GM12878 (cell line): ENCODE measurements at regions not wholly inside any gene's neighbourhood (a gene's known extent, or its start where the extent isn't known, plus 50 kb on each side); places are given as distances from the start of the nearest gene placed in this dataset.

Experiments used
- ATAC-seq: fragments of 200-7000 bp; cut with Tn5 transposase; 3 replicates; pipeline ENCODE4 v1.9.1; 2020; ENCODE audit warnings: mild to moderate bottlenecking, moderate library complexity
- BruUV-seq: library from RNA; stranded (reverse); fragments of 400-500 nt; replicated peaks from 2 replicates; lab custom pipeline; 2021; lab: Mats Ljungman, UMichigan
- CTCF ChIA-PET: fragments of 300-600 bp; sonication (Branson Sonifier 250); formaldehyde crosslinking; extraction: SDS; loops from one replicate; lab custom pipeline; 2021; ENCODE audit warnings: inconsistent platforms; lab: Yijun Ruan, JAX
- POLR2A ChIA-PET: fragments of 350-600 bp; formaldehyde crosslinking; extraction: SDS; loops from one replicate; lab custom pipeline; 2021; ENCODE audit warnings: inconsistent platforms; lab: Charles Lee
- RAD21 ChIA-PET: fragments of 300-600 bp; sonication (Branson Sonifier 250); formaldehyde crosslinking; loops from one replicate; lab custom pipeline; 2023; ENCODE audit warnings: antibody characterized with exemption; ENCODE audit not compliant: unreplicated experiment; lab: Charles Lee
- SMC1A ChIA-PET: fragments of 300-600 bp; sonication (Branson Sonifier 250); formaldehyde crosslinking; loops from one replicate; lab custom pipeline; 2023; ENCODE audit not compliant: unreplicated experiment, uncharacterized antibody; lab: Charles Lee
- DNase-seq: peaks from one replicate; pipeline ENCODE4 v3.0.0-alpha.2; 2011; ENCODE audit warnings: low read depth, low spot score
- FAIRE-seq: peaks from 3 replicates; lab custom pipeline; 2011; peaks lifted over from hg19 to GRCh38; lab: Jason Lieb, UNC
- H2AFZ ChIP-seq: 2 replicates; pipeline ENCODE4 v1.6.0; 2011; ENCODE audit warnings: low read depth, low read length, control low read depth; ENCODE audit not compliant: control insufficient read depth
- H3K27ac ChIP-seq: 2 replicates; pipeline ENCODE4 v1.5.1; 2011; ENCODE audit warnings: control low read depth; ENCODE audit not compliant: control insufficient read depth, insufficient read depth
- H3K27me3 ChIP-seq, 2 experiments: replicated peaks in 1 of 2; 2 replicates each; pipeline versions ENCODE4 v1.6.0 to v1.6.1; 2011; ENCODE audit warnings: low read length in 1 of 2; ENCODE audit not compliant: control insufficient read depth in 2 of 2, insufficient read depth in 2 of 2
- H3K36me3 ChIP-seq, 2 experiments: 2 replicates each; pipeline ENCODE4 v1.5.1; 2011; ENCODE audit warnings: low read length in 1 of 2; ENCODE audit not compliant: control insufficient read depth in 2 of 2, insufficient read depth in 2 of 2
- H3K4me1 ChIP-seq: 2 replicates; pipeline ENCODE4 v1.6.1; 2011; ENCODE audit warnings: mild to moderate bottlenecking, low read length, moderate library complexity, mixed read lengths; ENCODE audit not compliant: control insufficient read depth, insufficient read depth
- H3K4me2 ChIP-seq: 2 replicates; pipeline ENCODE4 v1.6.0; 2011; ENCODE audit warnings: control low read depth; ENCODE audit not compliant: control insufficient read depth, insufficient read depth
- H3K4me3 ChIP-seq: fragments of 200-600 bp; sonication (generic); 2 replicates; pipeline ENCODE4 v1.5.1; 2016
- H3K79me2 ChIP-seq: 2 replicates; pipeline ENCODE4 v1.6.0; 2011; ENCODE audit warnings: low read length; ENCODE audit not compliant: control insufficient read depth, insufficient read depth
- H3K9ac ChIP-seq: 2 replicates; pipeline ENCODE4 v1.8.0; 2011; ENCODE audit warnings: low read length, control low read depth, mixed read lengths; ENCODE audit not compliant: control insufficient read depth, insufficient read depth
- H3K9me3 ChIP-seq: replicated peaks from 3 replicates; pipeline ENCODE4 v1.5.1; 2011; ENCODE audit warnings: mild to moderate bottlenecking, low read length; ENCODE audit not compliant: control insufficient read depth, insufficient read depth
- H4K20me1 ChIP-seq: 2 replicates; pipeline ENCODE4 v1.6.0; 2011; ENCODE audit not compliant: control insufficient read depth, insufficient read depth
- ATF7 ChIP-seq: fragments of 450-650 bp; IDR thresholded peaks from 2 replicates; pipeline ENCODE4 v1.6.1; 2016; ENCODE audit warnings: low read depth, mild to moderate bottlenecking
- EED ChIP-seq: sonication (generic); IDR thresholded peaks from 2 replicates; pipeline ENCODE4 v1.6.1; 2016; ENCODE audit warnings: antibody characterized with exemption, low read depth
- FOS ChIP-seq: IDR thresholded peaks from 3 replicates; pipeline ENCODE4 v1.6.1; 2011; ENCODE audit warnings: borderline replicate concordance; ENCODE audit not compliant: insufficient read length; ENCODE audit errors: extremely low read depth
- HCFC1 ChIP-seq: fragments of 150-350 bp; IDR thresholded peaks from 2 replicates; pipeline ENCODE4 v1.6.1; 2014; ENCODE audit warnings: low read length
- MEF2A ChIP-seq: IDR thresholded peaks from 2 replicates; pipeline ENCODE4 v1.6.1; 2011; ENCODE audit warnings: low read depth, mild to moderate bottlenecking, low read length, moderate library complexity; ENCODE audit not compliant: insufficient read depth
- MEF2B ChIP-seq: fragments of 450-650 bp; IDR thresholded peaks from 2 replicates; pipeline ENCODE4 v1.6.1; 2018; ENCODE audit warnings: mild to moderate bottlenecking, moderate library complexity; ENCODE audit not compliant: partially characterized antibody, poor library complexity, severe bottlenecking
- MXI1 ChIP-seq: fragments of 150-350 bp; IDR thresholded peaks from 2 replicates; pipeline ENCODE4 v1.6.1; 2011; ENCODE audit warnings: low read depth, mild to moderate bottlenecking, inconsistent platforms, low read length, improper control_type of control experiment
- NRF1 ChIP-seq: conservative IDR thresholded peaks from 2 replicates; pipeline ENCODE4 v1.6.1; 2011; ENCODE audit warnings: mild to moderate bottlenecking, low read depth, low read length, improper control_type of control experiment
- POU2F2 ChIP-seq: IDR thresholded peaks from 3 replicates; pipeline ENCODE4 v1.6.1; 2011; ENCODE audit warnings: low read depth, mild to moderate bottlenecking, low read length, borderline replicate concordance
- SMARCA5 ChIP-seq: fragments of 450-650 bp; IDR thresholded peaks from 2 replicates; pipeline ENCODE4 v1.6.1; 2017; ENCODE audit warnings: mild to moderate bottlenecking
- SREBF2 ChIP-seq: IDR thresholded peaks from 2 replicates; pipeline ENCODE4 v1.6.1; 2012; ENCODE audit warnings: mild to moderate bottlenecking, low read length
- STAT1 ChIP-seq: fragments of 450-650 bp; conservative IDR thresholded peaks from 2 replicates; pipeline ENCODE4 v1.6.1; 2014; ENCODE audit warnings: antibody characterized with exemption, mild to moderate bottlenecking
- SUPT20H ChIP-seq: IDR thresholded peaks from 2 replicates; pipeline ENCODE4 v1.6.1; 2011; ENCODE audit warnings: low read depth, mild to moderate bottlenecking, low read length, moderate library complexity, borderline replicate concordance; ENCODE audit not compliant: control insufficient read depth
- SUZ12 ChIP-seq: fragments of 200-600 bp; sonication (generic); IDR thresholded peaks from one replicate; pipeline ENCODE4 v1.6.1; 2018; ENCODE audit warnings: antibody characterized with exemption, mild to moderate bottlenecking; ENCODE audit not compliant: unreplicated experiment
- YBX1 ChIP-seq: fragments of 450-650 bp; IDR thresholded peaks from 2 replicates; pipeline ENCODE4 v1.6.1; 2016; ENCODE audit warnings: antibody characterized with exemption
- ZNF217 ChIP-seq: fragments of 450-650 bp; IDR thresholded peaks from 2 replicates; pipeline ENCODE4 v1.6.1; 2017; ENCODE audit warnings: antibody characterized with exemption, mild to moderate bottlenecking
- ZSCAN29 ChIP-seq: fragments of 450-650 bp; IDR thresholded peaks from 2 replicates; pipeline ENCODE4 v1.6.1; 2017; ENCODE audit warnings: mild to moderate bottlenecking, moderate library complexity
- WGBS: methylation state at CpG from one replicate; pipeline ENCODE4 v1.1.6; 2016; ENCODE audit warnings: low lambda C conversion rate; ENCODE audit not compliant: insufficient replicate concordance, insufficient coverage; ENCODE audit errors: missing lambda C conversion rate; 5-methylcytosine and 5-hydroxymethylcytosine counted together
- in situ Hi-C: fragments of 300-500 bp; cut with MboI; formaldehyde crosslinking; loops from 9 replicates; pipeline ENCODE4 v1.14.3; 2018; ENCODE audit warnings: mixed read lengths
- intact Hi-C: fragments of 100-400 bp; cut with micrococcal nuclease; formaldehyde crosslinking; loops from one replicate; pipeline ENCODE4 v1.14.2; 2022; ENCODE audit not compliant: unreplicated experiment
- TF ChIP-seq, protein P1 (sequence below): fragments of 450-650 bp; IDR thresholded peaks from 2 replicates; pipeline ENCODE4 v1.6.1; 2017; ENCODE audit warnings: borderline replicate concordance
- TF ChIP-seq, protein P2 (sequence below): IDR thresholded peaks from 2 replicates; pipeline ENCODE4 v1.6.1; 2011; ENCODE audit warnings: borderline replicate concordance, low read depth, mild to moderate bottlenecking, moderate library complexity, low read length; ENCODE audit not compliant: insufficient read depth, poor library complexity, severe bottlenecking
- TF ChIP-seq, protein P3 (sequence below): fragments of 450-650 bp; IDR thresholded peaks from 2 replicates; pipeline ENCODE4 v1.6.1; 2016; ENCODE audit warnings: mild to moderate bottlenecking

DNA sequence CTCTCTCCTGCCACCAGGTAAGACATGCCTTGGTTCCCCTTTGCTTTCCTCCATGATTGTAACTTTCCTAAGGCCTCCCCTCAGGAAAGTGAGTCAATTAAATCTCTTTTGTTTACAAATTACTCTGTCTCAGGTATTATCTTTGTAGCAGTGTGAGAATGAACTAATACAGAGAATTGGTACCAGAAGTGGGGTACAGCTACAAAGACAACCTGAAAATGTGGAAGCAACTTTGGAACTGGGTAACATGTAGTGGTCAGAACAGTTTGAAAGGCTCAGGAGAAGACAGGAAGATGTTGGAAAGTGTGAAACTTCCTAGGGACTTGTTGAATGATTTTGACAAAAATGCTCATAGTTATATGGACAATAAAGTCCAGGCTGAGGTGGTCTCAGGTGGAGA is 97.2 kb downstream of the FAM170A start (continued):
- TF ChIP-seq, protein P1, sequence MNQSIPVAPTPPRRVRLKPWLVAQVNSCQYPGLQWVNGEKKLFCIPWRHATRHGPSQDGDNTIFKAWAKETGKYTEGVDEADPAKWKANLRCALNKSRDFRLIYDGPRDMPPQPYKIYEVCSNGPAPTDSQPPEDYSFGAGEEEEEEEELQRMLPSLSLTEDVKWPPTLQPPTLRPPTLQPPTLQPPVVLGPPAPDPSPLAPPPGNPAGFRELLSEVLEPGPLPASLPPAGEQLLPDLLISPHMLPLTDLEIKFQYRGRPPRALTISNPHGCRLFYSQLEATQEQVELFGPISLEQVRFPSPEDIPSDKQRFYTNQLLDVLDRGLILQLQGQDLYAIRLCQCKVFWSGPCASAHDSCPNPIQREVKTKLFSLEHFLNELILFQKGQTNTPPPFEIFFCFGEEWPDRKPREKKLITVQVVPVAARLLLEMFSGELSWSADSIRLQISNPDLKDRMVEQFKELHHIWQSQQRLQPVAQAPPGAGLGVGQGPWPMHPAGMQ: no peak
- TF ChIP-seq ZNF217 (no peak), YBX1 (no peak), FOS (no peak)
- TF ChIP-seq, protein P2, sequence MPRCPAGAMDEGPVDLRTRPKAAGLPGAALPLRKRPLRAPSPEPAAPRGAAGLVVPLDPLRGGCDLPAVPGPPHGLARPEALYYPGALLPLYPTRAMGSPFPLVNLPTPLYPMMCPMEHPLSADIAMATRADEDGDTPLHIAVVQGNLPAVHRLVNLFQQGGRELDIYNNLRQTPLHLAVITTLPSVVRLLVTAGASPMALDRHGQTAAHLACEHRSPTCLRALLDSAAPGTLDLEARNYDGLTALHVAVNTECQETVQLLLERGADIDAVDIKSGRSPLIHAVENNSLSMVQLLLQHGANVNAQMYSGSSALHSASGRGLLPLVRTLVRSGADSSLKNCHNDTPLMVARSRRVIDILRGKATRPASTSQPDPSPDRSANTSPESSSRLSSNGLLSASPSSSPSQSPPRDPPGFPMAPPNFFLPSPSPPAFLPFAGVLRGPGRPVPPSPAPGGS: no peak

DNA sequence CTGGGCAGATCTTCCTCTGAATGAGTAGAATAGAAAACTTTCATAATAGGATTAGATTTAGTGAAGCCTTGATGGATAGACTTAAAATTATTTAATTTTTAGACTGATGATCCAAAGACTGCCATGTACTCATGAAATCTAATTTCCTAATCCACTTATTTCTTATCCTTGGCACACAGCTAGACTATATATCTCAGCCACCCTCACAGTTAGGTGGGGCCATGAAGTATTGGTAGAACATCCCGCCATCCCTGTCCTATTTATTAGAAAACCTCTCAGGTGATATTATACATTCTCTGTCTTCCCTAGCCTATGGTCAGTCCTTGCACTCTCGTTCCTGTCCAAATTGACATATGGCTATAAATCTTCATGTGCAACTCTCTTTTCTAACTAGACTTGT is 110.9 kb downstream of the FAM170A start:
- CTCF ChIA-PET: interaction anchor here (1.3 kb wide), 1 partner anchor 269 kb away, joined by 5 read pairs; no protein-coding TSS in a partner anchor
- in situ Hi-C loops: loop anchor here (10.0 kb wide), 1 partner anchor 755 kb away; the partner anchor contains the start of gene DTWD2
- ATAC-seq (no peak), DNase-seq (no peak), FAIRE-seq (no peak)
- Histone ChIP-seq H3K9ac (no peak overlapping the region), H3K4me3 (no peak overlapping the region), H3K27me3 (no peaks in the 10 kb centered on the region; a peak in 1 of 4 replicates), H3K4me1 (no peaks in the 10 kb centered on the region), H3K4me2 (no peak overlapping the region), H2AFZ (no peak overlapping the region), H3K79me2 (no peaks in the 10 kb centered on the region), H3K27ac (no peak overlapping the region), H4K20me1 (no peaks in the 10 kb centered on the region), H3K9me3 (no peaks in the 10 kb centered on the region), H3K36me3 (no peaks in the 10 kb centered on the region)
- RAD21 ChIA-PET: interaction anchor here (1.1 kb wide), 1 partner anchor 425 kb away, joined by 3 read pairs; no protein-coding TSS in a partner anchor
- SMC1A ChIA-PET: no interaction called here
- BruUV-seq: no TSS peak
- POLR2A ChIA-PET: no interaction called here
- 39% methylated on average over 2 of the region's 2 CpGs for WGBS
- intact Hi-C loops: loop anchor here (5.0 to 10.0 kb wide), 2 partner anchors 328 to 475 kb away; no protein-coding TSS in a partner anchor
- no peak for TF ChIP-seq MEF2B
- no peak for TF ChIP-seq SREBF2
- TF ChIP-seq ATF7: no peak
- no peak for TF ChIP-seq MEF2A
- TF ChIP-seq POU2F2: no peak
- TF ChIP-seq SMARCA5: no peak
- TF ChIP-seq NRF1: no peak
- no peak for TF ChIP-seq ZSCAN29
- no peak for TF ChIP-seq SUZ12
- TF ChIP-seq HCFC1: no peak
- TF ChIP-seq STAT1: no peak
- TF ChIP-seq EED: no peak
- TF ChIP-seq MXI1: no peak
- TF ChIP-seq, protein P3, sequence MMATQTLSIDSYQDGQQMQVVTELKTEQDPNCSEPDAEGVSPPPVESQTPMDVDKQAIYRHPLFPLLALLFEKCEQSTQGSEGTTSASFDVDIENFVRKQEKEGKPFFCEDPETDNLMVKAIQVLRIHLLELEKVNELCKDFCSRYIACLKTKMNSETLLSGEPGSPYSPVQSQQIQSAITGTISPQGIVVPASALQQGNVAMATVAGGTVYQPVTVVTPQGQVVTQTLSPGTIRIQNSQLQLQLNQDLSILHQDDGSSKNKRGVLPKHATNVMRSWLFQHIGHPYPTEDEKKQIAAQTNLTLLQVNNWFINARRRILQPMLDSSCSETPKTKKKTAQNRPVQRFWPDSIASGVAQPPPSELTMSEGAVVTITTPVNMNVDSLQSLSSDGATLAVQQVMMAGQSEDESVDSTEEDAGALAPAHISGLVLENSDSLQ: no peak
- no peak for TF ChIP-seq SUPT20H
